SK-N-SH (cell line): ENCODE measurements at regions not wholly inside any gene's neighbourhood (a gene's known extent, or its start where the extent isn't known, plus 50 kb on each side); places are given as distances from the start of the nearest gene placed in this dataset.

Experiments used
- CTCF ChIA-PET: fragments of 300-600, 350-600 bp; formaldehyde crosslinking; extraction: SDS; loops from one replicate; lab custom pipeline; 2021; lab: Yijun Ruan, JAX
- POLR2A ChIA-PET: fragments of 350-600 bp; sonication (Branson Sonifier 250); formaldehyde crosslinking; extraction: SDS; loops from one replicate; lab custom pipeline; 2020; ENCODE audit warnings: antibody characterized with exemption, inconsistent platforms; lab: Yijun Ruan, JAX
- DNase-seq: peaks from one replicate; pipeline ENCODE4 v3.0.0; 2012
- H2AFZ ChIP-seq: fragments of 200-600 bp; sonication (generic); 2 replicates; pipeline ENCODE4 v1.8.1; 2016; ENCODE audit warnings: antibody characterized with exemption, mild to moderate bottlenecking, low read depth
- H3F3A ChIP-seq: fragments of 200-600 bp; sonication (generic); replicated peaks from 2 replicates; pipeline ENCODE3; 2016; ENCODE audit warnings: antibody characterized with exemption, mild to moderate bottlenecking; ENCODE audit not compliant: insufficient read depth
- H3K27ac ChIP-seq, 2 experiments: fragments of 200-500 bp in 1 of 2; fragments of 200-600 bp in 1 of 2; sonication (Bioruptor generic) in 1 of 2; sonication (generic), shearing (Covaris generic) in 1 of 2; 2 replicates each; pipeline versions ENCODE4 v1.5.1 to v1.6.1; 2014 to 2016; ENCODE audit warnings: low read depth in 2 of 2, inconsistent platforms in 1 of 2, low read length in 1 of 2, mild to moderate bottlenecking in 1 of 2, mixed read lengths in 1 of 2
- H3K27me3 ChIP-seq: fragments of 200-600 bp; sonication (generic), shearing (Covaris generic); 2 replicates; pipeline ENCODE4 v1.6.1; 2016; ENCODE audit warnings: mixed run types; ENCODE audit not compliant: insufficient read depth
- H3K36me3 ChIP-seq, 2 experiments: fragments of 200-500 bp in 1 of 2; fragments of 200-600 bp in 1 of 2; sonication (Bioruptor generic) in 1 of 2; sonication (generic) in 1 of 2; replicated peaks in 1 of 2; 2 replicates each; pipeline versions ENCODE3 to v1.5.1; 2014 to 2016; ENCODE audit warnings: low read length in 1 of 2, mild to moderate bottlenecking in 1 of 2; ENCODE audit not compliant: insufficient read depth in 2 of 2, control insufficient read depth in 1 of 2
- H3K4me1 ChIP-seq, 2 experiments: fragments of 200-500 bp in 1 of 2; fragments of 200-600 bp in 1 of 2; sonication (Bioruptor generic) in 1 of 2; sonication (generic), shearing (Covaris generic) in 1 of 2; 2 replicates each; pipeline versions ENCODE4 v1.5.1 to v1.6.1; 2014 to 2016; ENCODE audit warnings: low read depth in 1 of 2, low read length in 1 of 2, mixed run types in 1 of 2; ENCODE audit not compliant: insufficient read depth in 2 of 2, control insufficient read depth in 1 of 2
- H3K4me2 ChIP-seq: fragments of 200-600 bp; sonication (generic), shearing (Covaris generic); 2 replicates; pipeline ENCODE4 v1.6.1; 2017; ENCODE audit warnings: mixed run types
- H3K4me3 ChIP-seq, 2 experiments: fragments of 200-500 bp in 1 of 2; fragments of 200-600 bp in 1 of 2; sonication (Bioruptor generic) in 1 of 2; sonication (generic), shearing (Covaris generic) in 1 of 2; 2 replicates each; pipeline versions ENCODE4 v1.5.1 to v1.8.1; 2014 to 2016; ENCODE audit warnings: low read depth in 2 of 2, inconsistent platforms in 1 of 2, low read length in 1 of 2, mild to moderate bottlenecking in 1 of 2, mixed read lengths in 1 of 2, moderate library complexity in 1 of 2
- H3K79me2 ChIP-seq: fragments of 200-600 bp; sonication (generic); 2 replicates; pipeline ENCODE4 v1.8.1; 2017; ENCODE audit warnings: mild to moderate bottlenecking; ENCODE audit not compliant: insufficient read depth
- H3K9ac ChIP-seq: fragments of 200-600 bp; sonication (generic); 2 replicates; pipeline ENCODE4 v1.6.1; 2017; ENCODE audit warnings: mixed run types
- H3K9me2 ChIP-seq: fragments of 200-600 bp; sonication (generic); 2 replicates; pipeline ENCODE4 v1.6.1; 2017; ENCODE audit warnings: mixed run types
- H3K9me3 ChIP-seq: fragments of 200-600 bp; sonication (generic); 2 replicates; pipeline ENCODE4 v1.6.1; 2017; ENCODE audit warnings: mixed run types, mild to moderate bottlenecking, moderate library complexity
- H4K20me1 ChIP-seq: fragments of 200-600 bp; sonication (generic); 2 replicates; pipeline ENCODE4 v1.6.1; 2017; ENCODE audit warnings: mild to moderate bottlenecking, mixed run types; ENCODE audit not compliant: insufficient read depth
- CTCF ChIP-seq: fragments of 200-600 bp; sonication (generic); IDR thresholded peaks from 2 replicates; pipeline ENCODE4 v1.6.1; 2017; ENCODE audit warnings: antibody characterized with exemption, mild to moderate bottlenecking, moderate library complexity
- EZH2phosphoT487 ChIP-seq: fragments of 200-600 bp; sonication (generic); IDR thresholded peaks from 2 replicates; pipeline ENCODE4 v1.6.1; 2017; ENCODE audit warnings: low read depth, mixed run types, mild to moderate bottlenecking, antibody characterized with exemption, moderate library complexity, borderline replicate concordance
- FOSL2 ChIP-seq: IDR thresholded peaks from 2 replicates; pipeline ENCODE4 v1.4.0; 2012; ENCODE audit warnings: low read depth, mild to moderate bottlenecking, moderate library complexity, borderline replicate concordance
- FOXJ3 ChIP-seq: sonication (generic); formaldehyde crosslinking; IDR thresholded peaks from 2 replicates; pipeline ENCODE4 v1.5.1; 2020; ENCODE audit warnings: mild to moderate bottlenecking, missing genetic modification reagents
- FOXM1 ChIP-seq: IDR thresholded peaks from 2 replicates; pipeline ENCODE4 v1.4.0; 2012; ENCODE audit warnings: low read depth, mild to moderate bottlenecking
- IRF3 ChIP-seq: fragments of 150-350 bp; IDR thresholded peaks from 2 replicates; pipeline ENCODE4 v1.6.1; 2016; ENCODE audit warnings: mild to moderate bottlenecking, low read depth, low read length
- JUND ChIP-seq: IDR thresholded peaks from 2 replicates; pipeline ENCODE4 v1.4.0; 2012
- NRF1 ChIP-seq: IDR thresholded peaks from 2 replicates; pipeline ENCODE4 v1.6.1; 2012; ENCODE audit warnings: low read depth, mild to moderate bottlenecking, low read length
- PBX3 ChIP-seq: IDR thresholded peaks from 2 replicates; pipeline ENCODE4; 2012
- RAD21 ChIP-seq: IDR thresholded peaks from 2 replicates; pipeline ENCODE4 v1.6.1; 2012; ENCODE audit warnings: mild to moderate bottlenecking, low read length
- RCOR1 ChIP-seq: fragments of 150-350 bp; IDR thresholded peaks from 2 replicates; pipeline ENCODE4 v1.6.1; 2017; ENCODE audit warnings: antibody characterized with exemption, low read length
- REST ChIP-seq: IDR thresholded peaks from 2 replicates; pipeline ENCODE4 v1.6.1; 2012; ENCODE audit warnings: mild to moderate bottlenecking, low read depth, low read length, moderate library complexity
- RFX5 ChIP-seq: IDR thresholded peaks from 2 replicates; pipeline ENCODE4 v1.6.1; 2012; ENCODE audit warnings: mild to moderate bottlenecking, improper control_type of control experiment, low read length
- SMC3 ChIP-seq: IDR thresholded peaks from 2 replicates; pipeline ENCODE4 v1.6.1; 2012; ENCODE audit warnings: low read depth, low read length, improper control_type of control experiment
- TCF12 ChIP-seq: IDR thresholded peaks from 2 replicates; pipeline ENCODE4 v1.4.0; 2012
- USF2 ChIP-seq: fragments of 150-350 bp; IDR thresholded peaks from 2 replicates; pipeline ENCODE4 v1.6.1; 2017; ENCODE audit warnings: antibody characterized with exemption, low read length, low read depth, borderline replicate concordance
- YY1 ChIP-seq: IDR thresholded peaks from 2 replicates; pipeline ENCODE4 v1.4.0; 2012; ENCODE audit warnings: low read depth, mild to moderate bottlenecking
- WGBS: methylation state at CpG from one replicate; pipeline ENCODE4 v1.1.6; 2017; ENCODE audit warnings: low lambda C conversion rate; 5-methylcytosine and 5-hydroxymethylcytosine counted together

GRCh38 chr21:17668479-17669140, 55.9 kb upstream of the BTG3 start (continued):
- no peak for TF ChIP-seq USF2
- TF ChIP-seq FOXM1: no peak
- TF ChIP-seq YY1: no peak

GRCh38 chr21:17667256-17667655, 54.6 kb upstream of the BTG3 start:
- Histone ChIP-seq H3K4me2 (no peak overlapping the region), H4K20me1 (no peaks in the 10 kb centered on the region), H2AFZ (peak overlapping the region; percentile 42; the same call in 1 of the 2 replicates), H3K9me3 (no peaks in the 10 kb centered on the region), H3K4me1 (no peaks in the 10 kb centered on the region), H3K9me2 (no peaks in the 10 kb centered on the region), H3K9ac (no peak overlapping the region), H3K27me3 (no peaks in the 10 kb centered on the region), H3K36me3 (no peaks in the 10 kb centered on the region), H3F3A (no peaks in the 10 kb centered on the region), H3K27ac (no peak overlapping the region), H3K4me3 (no peak overlapping the region), H3K79me2 (no peaks in the 10 kb centered on the region)
- 36% methylated on average over 5 of the region's 5 CpGs for WGBS
- ChIA-PET POLR2A (no interaction called here), CTCF (interaction anchor here (0.7 kb wide), 1 partner anchor 210 kb away, joined by 3 read pairs; no protein-coding TSS in a partner anchor)
- TF ChIP-seq IRF3: no peak
- TF ChIP-seq REST: no peak
- no peak for TF ChIP-seq FOSL2
- no peak for TF ChIP-seq SMC3
- no peak for TF ChIP-seq RAD21
- TF ChIP-seq JUND: no peak
- TF ChIP-seq PBX3: no peak
- TF ChIP-seq NRF1: no peak
- TF ChIP-seq RCOR1: no peak
- TF ChIP-seq CTCF: no peak
- no peak for TF ChIP-seq FOXJ3 (CRISPR knock-in tag)
- TF ChIP-seq EZH2phosphoT487: no peak
- no peak for TF ChIP-seq RFX5
- TF ChIP-seq TCF12: no peak
- no peak for DNase-seq
